ENCODE measurements at regions not wholly inside any gene's neighbourhood (a gene's known extent, or its start where the extent isn't known, plus 50 kb on each side); places are given as distances from the start of the nearest gene placed in this dataset.
"Not testable (repeated sequence)": the region's sequence is repeated elsewhere in the genome, so short reads cannot be mapped to it uniquely, and the experiment has no call there.

DNA sequence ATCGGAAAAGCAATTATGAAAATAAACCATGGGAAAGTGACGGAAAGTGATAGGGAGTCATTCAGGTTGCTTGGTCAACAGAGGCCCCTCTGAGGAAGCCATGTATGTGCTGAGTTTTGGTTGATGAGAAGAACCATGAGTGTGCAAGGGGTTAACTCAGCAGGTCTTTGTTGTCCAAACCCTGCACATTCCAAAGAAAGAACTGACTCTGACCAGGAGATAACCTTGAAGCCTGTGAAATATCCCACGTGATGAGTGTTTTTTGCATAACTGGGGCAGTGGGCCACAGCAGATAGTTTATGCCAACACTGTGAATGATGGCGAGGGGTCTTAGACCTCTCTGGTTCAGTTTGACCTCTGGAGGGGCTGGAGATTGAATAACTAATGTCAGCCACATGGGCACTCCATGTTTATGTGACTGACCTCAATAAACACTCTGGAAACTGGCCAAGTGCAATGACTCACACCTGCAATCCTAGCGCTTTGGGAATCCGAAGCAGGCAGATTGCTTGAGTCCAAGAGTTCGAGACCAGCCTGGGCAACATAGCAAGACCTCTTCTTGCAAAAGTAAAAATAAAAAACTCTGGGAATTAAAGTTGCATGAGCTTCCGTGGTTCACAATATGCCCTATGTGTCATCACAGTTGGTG lies 154.0 kb upstream of the FOXK1 start:
- DNase-seq, result no peak

DNA sequence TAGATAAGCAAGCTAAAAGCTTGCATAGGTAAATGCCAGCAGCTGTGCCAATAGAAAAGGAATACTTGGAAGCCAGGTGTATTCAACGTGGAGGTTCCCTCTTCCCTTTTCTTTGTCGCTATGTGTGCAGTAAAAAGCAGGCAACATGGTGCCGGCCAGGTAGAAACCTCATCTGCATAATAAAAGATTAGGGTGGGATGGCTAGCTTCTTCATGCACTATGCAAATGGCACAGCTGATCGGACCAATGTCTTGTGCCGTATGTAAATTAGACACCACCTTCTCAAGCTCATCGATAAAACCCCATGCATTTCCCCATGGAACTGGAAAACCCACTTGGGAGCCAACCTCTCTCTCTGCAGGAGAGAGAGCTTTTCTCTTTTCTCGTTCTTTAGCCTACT lies 150.9 kb upstream of the FOXK1 start:
- DNase-seq, result no peak

DNA sequence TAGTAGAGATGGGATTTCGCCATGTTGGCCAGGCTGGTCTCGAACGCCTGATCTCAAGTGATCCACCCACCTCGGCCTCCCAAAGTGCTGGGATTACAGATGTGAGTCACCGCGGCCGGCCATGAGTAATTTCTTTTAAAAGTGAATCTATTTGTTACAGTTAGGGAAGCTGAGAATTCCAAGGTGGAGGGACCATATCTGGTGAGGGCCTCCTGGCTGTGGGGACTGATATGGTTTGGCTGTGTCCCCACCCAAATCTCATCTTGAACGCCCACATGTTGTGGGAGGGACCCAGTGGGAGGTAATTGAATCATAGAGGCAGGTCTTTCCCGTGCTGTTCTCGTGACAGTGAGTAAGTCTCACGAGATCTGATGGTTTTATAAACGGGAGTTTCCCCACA lies 148.8 kb upstream of the FOXK1 start:
- DNase-seq, result not testable (repeated sequence)

DNA sequence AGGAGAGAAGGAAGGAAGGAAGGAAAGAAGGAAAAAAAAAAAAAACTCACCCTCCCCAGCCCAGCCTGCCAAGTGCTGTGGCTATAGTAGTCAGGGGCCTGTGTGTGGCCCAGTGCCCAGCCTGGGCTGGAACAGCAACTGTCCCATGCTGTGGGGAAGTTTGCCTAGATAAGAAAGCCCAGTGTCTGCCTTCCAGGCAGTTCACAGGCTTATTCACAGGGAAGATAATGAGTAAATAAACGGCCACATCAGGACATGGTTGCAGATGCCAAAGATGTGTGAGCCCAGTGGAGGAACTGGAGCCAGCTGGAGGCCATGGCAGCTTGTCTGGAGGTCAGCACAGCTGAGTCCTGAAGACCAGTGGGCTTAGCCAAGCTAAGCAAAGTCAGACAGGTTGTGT lies 132.4 kb upstream of the FOXK1 start:
- no peak for DNase-seq

DNA sequence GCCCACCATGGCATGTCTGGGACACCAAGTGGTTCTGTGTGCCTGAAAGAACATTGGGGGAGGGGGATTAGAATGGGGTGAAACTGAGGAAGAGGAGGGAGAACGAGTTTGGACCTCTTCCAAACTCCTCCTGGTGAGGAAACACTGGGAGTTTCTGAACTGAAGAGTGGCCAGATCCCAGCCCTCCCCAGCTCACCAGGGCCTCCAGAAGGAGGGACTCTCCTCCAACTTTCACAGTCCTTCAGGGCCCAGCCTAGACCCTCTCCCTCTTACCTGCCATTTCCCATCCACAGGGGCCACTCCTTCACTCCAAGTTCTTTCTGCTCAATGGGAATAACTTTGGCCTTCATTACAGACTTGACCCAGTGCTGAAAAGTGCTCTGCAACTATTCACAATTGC lies 132.0 kb upstream of the FOXK1 start:
- DNase-seq, result no peak

DNA sequence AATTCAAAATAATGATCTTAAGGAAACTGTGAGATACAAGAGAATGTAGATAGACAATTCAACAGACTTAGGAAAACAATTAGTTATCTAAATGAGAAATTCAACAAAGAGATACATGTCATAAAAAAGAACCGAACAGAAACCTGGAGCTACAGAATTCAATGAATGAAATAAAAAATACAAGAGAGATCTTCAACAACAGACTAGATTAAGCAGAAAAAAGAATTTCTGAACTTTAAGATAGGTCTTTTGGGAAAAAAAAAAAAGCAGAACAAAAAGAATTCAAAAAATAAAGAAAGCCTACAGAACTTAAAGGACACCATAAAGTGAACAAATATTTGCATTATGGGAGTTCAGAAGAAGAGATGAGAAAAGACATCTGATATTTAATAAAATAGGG lies 129.1 kb upstream of the FOXK1 start:
- DNase-seq, result no peak

DNA sequence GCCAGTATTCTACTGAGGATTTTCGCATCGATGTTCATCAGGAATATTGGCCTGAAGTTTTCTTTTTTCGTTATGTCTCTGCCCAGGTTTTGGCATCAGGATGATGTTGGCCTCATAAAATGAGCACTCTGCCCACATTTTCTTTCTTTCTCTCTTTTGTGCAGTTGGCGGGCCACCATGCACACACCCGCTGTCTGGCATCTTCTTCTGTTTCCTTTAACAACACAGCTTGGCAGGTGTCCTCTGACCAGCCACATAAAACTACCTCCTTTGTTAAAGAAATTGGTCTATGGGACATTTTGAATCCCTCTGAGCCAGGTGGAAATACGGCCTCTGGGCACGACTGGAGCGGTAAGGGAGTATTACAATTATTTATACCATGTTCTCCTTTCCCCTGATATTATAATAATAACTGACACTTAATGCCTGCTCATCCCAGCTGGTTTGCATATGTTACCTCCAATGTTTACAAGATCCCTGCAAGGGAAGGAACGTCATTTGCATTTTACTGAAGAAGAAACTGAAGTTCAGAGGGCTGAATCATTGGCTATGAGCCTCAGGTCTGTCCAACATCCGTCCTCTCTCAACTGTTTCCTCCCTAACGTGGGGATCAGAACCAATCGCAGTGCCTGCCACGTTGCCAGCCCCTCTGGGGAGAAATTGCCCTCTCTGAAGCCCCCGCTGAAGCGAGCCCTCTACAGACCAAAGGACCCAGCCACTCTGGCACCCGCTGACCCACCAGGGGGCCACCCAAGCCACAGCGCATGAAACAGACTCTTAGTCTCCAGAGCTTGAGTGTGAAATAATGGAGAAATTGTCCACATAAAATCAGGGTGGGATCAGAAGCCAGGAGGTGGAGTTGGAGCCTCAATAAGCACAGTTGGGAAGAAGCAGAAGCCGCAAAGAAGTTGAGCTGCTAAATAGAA lies 125.0 kb upstream of the FOXK1 start:
- DNase-seq, result no peak

DNA sequence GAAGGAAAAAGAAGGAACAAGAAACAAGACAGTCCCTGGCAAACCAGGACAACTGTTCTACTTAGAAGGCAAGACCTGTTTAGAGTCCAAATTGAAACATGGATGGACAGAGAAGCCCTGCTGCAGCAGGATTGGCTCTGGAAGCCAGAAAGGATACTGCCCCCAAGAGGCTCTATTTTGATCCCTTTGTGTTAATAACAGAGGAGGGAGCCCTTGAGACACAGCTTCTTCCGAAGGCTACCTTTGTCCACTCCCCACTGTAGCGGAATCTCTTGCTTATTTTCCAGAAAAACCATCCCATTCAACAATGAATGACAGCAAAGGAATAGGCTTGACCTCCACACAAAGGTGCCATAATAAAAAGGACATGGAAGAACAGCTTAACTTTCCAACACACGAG lies 120.3 kb upstream of the FOXK1 start:
- DNase-seq, result no peak

DNA sequence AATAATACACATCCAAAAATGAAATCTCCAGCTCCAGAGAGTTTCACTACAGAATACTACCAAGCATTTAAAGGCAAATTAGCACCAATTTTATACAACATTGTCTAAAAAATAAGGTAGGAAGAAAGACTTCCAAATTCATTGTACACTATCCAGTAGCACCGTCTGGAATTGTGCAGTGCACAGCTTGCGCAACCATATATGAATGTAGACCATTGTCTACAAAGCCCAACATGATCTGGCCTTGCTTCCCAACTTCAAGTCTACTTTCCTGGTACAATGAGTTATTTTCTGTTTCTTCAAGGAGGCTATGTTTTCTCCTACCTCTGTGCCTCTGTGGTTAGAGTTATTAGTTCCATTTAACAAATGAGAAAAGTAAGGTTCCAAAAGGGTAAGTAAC lies 115.4 kb upstream of the FOXK1 start:
- DNase-seq, result no peak

DNA sequence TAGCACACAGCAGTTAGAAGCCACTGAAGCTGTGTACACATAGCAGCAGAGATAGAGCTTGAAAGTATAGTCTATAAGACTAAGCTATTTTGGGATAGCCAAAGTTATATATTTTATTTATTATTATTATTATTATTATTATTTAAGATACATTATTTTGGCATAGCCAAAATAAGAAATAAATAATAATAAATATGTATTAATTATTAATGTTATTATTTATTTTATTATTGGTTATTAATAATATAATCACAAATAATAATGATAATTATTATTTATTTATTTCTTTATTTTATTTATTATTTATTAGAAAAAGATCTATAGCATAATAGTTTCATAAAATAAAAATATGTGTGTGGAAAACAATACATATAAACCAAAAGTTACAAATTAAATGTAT lies 107.2 kb upstream of the FOXK1 start:
- no peak for DNase-seq

DNA sequence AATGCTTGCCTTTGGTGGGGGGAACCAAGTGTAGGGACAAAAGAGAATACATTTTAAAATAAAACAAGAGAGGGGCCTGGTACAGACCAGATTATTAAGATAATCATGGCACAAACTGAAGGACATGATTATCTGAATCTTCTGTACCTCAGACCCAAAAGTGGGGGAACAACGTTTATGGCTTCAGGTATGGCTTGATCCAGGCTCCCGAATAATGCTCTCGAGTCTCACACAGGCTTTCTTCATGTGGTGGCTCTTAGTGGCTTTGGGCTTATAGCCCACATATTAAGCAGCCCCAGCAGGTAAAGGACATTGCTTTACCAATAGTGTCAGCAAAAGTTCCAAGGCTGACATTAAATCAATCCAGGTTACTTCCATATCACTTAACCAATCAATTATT lies 106.8 kb upstream of the FOXK1 start:
- DNase-seq, result no peak

DNA sequence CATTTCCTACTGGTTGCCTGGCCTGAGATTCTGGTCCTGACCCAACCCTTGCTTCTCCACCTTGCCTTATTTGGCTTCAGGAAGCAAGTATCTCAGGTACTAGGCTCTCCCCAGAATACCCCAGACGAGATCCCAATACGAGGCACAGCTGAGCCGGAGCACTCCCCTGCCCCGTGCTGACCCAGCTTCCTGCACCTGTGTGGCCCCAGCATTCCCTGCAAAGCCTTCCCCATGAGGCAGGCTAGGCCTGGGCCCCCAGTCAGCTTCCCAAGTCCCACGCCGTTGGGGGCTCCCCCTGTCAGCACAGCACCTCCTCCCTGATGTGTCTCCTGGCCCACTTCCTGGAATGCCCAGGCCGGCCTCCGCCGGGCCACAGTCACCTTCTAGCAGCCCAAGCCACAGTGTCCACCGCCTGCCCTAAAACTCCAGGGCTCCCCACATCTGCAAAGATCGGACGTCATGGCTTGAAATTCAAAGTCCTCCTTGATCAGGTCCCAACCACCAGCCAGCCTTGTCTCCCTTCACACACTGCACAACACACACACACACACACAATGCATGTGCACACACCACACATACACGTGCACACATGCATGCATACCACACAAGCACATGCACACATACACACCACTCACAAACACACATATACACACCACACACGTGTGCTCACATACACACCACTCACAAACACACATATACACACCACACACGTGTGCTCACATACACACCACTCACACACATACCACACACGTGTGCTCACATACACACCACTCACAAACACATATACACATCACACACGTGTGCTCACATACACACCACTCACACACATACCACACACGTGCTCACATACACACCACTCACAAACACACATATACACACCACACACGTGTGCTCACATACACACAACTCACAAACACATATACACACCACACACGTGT lies 78.9 kb upstream of the FOXK1 start:
- no peak for DNase-seq

DNA sequence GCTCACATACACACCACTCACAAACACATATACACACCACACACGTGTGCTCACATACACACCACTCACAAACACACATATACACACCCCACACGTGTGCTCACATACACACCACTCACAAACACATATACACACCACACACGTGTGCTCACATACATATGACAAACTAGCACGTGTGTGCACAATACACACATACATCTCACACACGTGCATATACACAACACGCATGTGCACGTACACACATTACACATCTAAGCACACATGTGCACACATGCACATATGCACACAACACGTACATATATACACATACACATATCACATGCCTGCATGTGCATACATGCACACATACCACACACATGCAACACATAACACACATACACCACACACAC lies 78.3 kb upstream of the FOXK1 start:
- no peak for DNase-seq

DNA sequence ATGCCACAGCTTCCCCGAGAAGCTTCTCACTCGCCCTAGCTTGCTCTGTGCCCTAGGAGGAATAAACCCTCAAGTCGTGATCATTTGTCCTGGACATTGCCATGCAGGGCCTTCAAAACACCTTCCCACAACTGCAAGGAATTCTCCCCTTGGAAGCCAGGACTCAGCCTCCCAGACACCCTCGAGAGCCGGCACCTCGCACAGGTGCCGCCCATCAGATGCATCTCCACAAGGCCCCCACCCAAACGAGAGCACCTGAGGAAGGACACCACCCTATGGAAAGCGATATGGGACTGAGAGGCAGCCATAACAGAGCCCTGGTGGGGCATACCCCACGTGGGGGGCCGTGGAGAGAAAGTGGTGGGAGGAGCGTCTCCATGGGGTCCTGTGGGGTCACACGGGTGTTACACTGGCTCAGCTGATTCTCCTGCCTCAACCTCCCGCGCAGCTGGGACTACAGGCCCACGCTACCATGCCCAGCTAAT lies 77.6 kb upstream of the FOXK1 start:
- DNase-seq, result no peak

DNA sequence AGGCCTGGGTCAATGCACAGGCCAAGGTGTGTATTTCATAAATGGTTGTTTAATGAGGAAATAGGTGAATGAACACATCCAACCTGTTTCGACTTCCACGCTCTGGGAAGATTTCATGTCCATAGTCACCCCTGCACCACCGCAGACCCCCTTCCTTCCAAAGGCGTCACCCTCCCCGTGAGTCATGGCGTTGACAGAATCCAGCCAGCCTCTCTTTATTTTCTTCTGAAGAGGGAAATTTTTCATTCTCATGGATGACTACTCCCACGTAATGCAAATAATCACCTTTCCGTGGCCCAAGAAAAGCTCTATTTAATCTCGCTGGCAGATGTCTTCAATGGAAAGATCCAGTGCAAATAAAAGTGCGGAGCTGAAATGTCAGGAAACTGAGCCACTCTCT lies 75.3 kb upstream of the FOXK1 start:
- no peak for DNase-seq

DNA sequence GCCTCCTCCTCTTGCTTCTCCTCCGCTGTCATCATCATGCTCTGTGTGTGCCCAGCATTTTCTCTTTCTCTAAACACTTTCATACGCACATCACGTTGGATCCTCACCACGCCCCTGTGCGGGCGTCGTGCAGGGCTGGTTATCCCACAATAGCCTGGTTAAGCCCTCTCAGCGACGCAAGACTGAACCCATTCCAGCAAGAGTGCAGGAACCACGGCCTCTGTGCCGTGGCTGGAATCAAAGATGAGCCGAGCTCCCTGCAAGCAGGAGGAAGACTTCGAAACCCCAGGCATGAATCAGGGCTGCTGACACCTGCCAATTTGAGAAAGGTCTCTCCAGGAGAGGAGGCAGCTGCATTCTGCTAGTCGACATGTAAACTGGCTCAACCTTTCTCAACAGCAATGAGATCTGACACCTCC lies 74.8 kb upstream of the FOXK1 start:
- peak; percentile 20 for DNase-seq

DNA sequence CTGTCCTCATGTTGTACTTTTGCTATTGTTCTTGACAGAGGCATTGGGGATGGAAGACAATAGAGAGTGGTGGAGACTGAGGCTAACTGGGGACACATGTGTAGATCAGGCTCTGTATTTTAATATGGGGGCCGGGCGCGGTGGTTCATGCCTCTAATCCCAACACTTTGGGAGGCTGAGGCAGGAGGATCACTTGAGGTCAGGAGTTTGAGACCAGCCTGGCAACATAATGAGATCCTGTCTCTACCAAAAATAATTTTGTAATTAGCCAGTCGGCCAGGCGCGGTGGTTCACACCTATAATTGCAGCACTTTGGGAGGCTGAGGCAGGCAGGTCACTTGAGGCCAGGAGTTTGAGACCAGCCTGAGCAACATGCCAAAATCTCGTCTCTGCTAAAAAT lies 72.5 kb upstream of the FOXK1 start:
- not testable (repeated sequence) for DNase-seq

DNA sequence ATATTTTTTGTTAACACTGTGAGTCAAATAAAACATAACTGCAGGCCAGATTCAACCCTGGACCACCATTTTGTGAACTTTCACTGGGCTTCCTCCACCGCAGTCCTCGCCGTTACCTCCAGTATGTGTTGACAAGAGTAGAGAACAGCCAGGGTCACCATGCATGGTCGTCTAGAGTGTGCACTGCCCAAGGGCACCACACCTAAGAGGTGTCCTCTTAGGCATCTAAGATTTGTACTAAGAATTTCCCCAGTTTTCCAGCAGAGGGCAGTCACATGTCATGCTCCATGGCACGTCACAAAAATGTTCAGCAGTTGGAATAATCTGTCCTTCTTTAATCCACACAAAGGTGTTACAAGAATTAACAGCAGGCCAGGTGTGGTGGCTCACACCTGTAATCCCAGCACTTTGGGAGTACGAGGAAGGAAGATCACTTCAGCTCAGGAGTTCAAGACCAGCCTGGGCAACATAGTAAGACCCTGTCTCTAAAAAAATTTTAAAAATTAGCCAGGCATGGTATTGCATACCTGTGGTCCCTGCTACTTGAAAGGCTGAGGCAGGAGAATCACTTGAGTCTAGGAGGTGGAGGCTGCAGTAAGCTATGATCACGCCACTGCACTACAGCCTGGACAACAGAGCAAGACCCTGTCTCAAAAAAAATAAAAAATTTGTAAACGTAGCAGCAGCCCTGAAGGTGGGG lies 71.2 kb upstream of the FOXK1 start:
- peak; percentile 73 for DNase-seq

DNA sequence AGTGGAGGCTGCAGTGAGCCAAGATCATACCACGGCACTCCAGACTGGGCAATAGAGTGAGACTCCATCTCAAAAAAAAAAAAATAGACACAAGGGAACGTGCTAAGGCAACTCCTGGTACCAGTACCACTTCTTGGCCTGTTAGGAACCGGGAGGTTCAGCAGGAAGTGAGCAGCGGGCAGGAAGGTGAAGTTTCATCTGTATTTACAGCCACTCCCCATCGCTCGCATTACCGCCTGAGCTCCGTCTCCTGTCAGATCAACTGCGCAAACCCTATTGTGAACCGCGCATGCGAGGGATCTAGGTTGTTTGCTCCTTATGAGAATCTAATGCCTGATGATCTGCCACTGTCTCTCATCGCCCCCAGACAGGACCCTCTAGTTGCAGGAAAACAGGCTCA lies 69.9 kb upstream of the FOXK1 start:
- no peak for DNase-seq

DNA sequence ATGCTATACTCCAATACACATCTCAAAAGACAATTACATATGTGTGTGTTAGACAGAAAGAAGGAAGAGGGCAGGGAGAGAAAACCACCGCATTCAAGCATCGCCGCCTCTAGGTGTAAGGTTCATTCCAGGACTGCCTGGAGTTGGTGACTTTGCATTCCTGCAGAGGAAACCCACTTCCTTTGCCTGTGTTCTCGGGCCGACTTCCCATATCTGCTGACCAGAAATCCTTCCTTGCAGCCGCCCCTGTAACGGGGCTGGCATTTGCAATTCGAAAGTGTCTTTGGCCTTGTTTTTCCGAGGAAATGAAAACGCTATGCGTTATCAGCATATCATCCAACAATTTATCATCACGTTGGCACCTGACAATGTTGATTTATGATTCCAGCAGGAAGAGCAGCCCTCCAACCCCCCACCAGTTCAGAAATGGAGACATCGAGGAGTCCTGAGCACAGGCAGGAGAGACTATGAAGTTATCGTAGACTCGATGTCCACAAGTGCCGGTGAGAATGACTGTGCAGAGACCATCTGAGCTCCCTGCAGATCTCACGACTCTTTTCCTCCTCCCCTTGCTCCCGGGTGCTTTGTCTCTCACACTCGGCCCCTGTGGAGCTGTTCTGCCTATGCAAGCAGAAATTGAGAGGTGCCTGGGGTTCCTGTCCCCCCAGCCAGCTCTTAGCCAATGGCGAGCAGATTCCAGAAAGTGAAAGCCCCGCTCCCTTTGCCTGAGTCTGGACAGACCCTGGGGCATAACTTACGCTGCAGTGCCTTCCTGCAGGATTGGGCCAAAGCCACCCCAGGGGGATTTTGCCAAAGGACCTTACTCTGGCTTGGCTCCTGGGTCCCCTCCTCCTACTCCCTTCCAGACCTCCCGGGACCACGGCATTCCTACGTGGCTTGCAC lies 68.9 kb upstream of the FOXK1 start:
- DNase-seq, result no peak

DNA sequence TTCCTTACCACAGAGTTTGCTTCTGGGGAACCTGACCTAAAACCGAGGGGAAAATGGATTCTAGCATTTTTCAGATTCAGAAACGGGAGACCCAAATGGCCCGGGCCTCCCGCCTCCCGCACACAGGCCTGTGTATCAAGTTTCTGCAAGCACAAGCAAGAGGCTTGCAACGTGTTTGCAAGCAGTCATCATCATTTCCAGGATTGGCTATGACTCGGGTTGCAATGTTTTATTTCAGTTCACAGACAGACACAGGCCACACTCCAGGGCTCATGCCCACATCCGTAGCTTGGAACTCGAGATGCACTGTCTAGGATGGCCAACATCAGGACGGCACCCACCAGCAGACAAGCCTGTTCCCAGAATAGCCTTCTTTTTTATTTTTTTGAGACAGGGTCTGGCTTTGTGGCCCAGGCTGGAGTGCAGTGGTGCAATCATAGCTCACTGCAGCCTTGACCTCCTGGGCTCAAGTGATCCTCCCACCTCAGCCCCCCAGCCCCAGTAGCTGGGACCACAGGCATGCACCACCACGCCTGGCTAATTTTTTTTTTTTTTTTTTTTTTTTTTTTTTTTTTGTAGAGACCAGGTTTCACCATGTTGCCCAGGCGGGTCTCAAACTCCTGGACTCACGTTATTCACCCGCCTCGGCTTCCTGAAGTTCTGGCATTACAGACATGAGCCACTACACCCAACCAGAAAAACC lies 68.1 kb upstream of the FOXK1 start:
- DNase-seq, result no peak
